Stomach smooth muscle (tissue), 2 donors: ENCODE measurements at regions not wholly inside any gene's neighbourhood (a gene's known extent, or its start where the extent isn't known, plus 50 kb on each side); places are given as distances from the start of the nearest gene placed in this dataset.

Experiments
- H3K27ac ChIP-seq: one replicate; pipeline ENCODE4 v1.7.0; 2013; ENCODE audit warnings: mild to moderate bottlenecking, low read length, inconsistent platforms
- H3K27me3 ChIP-seq, 2 donors: one replicate each; pipeline ENCODE4 v1.7.0; 2013; ENCODE audit warnings: low read length in 2 of 2; ENCODE audit not compliant: insufficient read depth in 2 of 2, control insufficient read depth in 1 of 2
- H3K36me3 ChIP-seq, 2 donors: one replicate each; pipeline ENCODE4 v1.7.0; 2013; ENCODE audit warnings: low read length in 2 of 2; ENCODE audit not compliant: control insufficient read depth in 2 of 2, insufficient read depth in 2 of 2
- H3K4me1 ChIP-seq: one replicate; pipeline ENCODE4 v1.7.0; 2013; ENCODE audit warnings: low read length; ENCODE audit not compliant: control insufficient read depth, insufficient read depth
- H3K4me3 ChIP-seq, 2 donors: one replicate each; pipeline ENCODE4 v1.7.0; 2013; ENCODE audit warnings: low read length in 2 of 2
- H3K9ac ChIP-seq, 2 donors: one replicate each; pipeline ENCODE4 v1.7.0; 2013; ENCODE audit warnings: low read length in 2 of 2, mild to moderate bottlenecking in 1 of 2
- H3K9me3 ChIP-seq, 2 donors: one replicate each; pipeline ENCODE4 v1.7.0; 2013; ENCODE audit warnings: low read length in 2 of 2; ENCODE audit not compliant: control insufficient read depth in 2 of 2
- donor health status: healthy.
- donor health status: Pancreatic carcinoma.

DNA sequence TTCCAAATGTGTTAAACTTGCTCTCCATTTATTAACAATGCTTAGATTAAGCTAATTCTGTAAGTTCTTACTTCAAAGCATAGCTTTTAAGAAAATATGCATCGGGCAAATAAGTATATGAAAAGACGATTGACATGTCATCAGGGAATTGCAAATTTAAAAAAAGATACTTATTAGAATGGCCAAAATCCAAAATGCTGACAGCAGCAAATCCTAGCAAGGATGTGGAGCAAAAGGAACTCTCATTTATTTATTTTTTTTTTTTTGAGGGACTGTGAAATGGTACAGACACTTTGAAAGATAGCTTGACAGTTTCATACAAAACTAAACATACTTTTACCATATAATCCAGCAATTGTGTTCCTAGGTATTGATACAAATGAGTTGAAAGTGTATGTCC, 779.5 kb upstream of the MDGA2 start:
- H3K4me1 ChIP-seq = no peaks in the 10 kb centered on the region
- H3K4me3 ChIP-seq = no peak overlapping the region
- H3K9me3 ChIP-seq = no peaks in the 10 kb centered on the region
- H3K9ac ChIP-seq = no peak overlapping the region
- no peaks in the 10 kb centered on the region for H3K36me3 ChIP-seq
- no peak overlapping the region for H3K27ac ChIP-seq
- no peaks in the 10 kb centered on the region for H3K27me3 ChIP-seq

DNA sequence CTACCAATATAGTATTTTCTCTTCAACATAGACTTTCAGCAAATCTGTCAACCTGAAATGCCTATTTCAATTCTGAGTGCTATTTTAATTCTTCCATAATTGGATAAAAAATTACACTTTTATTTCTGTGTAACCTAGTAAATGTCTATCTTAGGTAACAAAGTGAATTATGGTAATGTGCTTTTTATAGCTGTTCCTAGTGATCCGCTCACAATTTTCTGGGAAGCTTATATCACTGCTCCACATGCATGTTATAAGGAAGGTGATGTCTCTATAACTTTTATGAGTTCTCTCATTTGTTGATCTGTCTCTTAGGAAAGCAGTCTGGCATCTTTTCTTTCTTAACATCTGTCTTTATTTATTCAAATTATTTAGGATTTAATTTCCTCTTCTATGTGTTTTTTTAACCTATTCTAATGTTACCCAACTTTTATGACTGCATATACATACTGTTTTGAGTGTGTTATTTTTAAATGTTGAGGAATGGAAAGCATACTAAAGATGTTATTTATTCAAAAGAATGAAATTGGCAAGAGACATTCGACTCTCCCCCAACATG, 777.1 kb upstream of the MDGA2 start:
- Histone ChIP-seq H3K27me3 (no peaks in the 10 kb centered on the region), H3K9me3 (no peaks in the 10 kb centered on the region), H3K4me1 (no peaks in the 10 kb centered on the region), H3K27ac (no peak overlapping the region), H3K36me3 (no peaks in the 10 kb centered on the region), H3K9ac (no peak overlapping the region), H3K4me3 (no peak overlapping the region)

- no peak overlapping the region for H3K27ac ChIP-seq
- H3K4me3 ChIP-seq = no peak overlapping the region
- H3K27me3 ChIP-seq = no peaks in the 10 kb centered on the region
- no peaks in the 10 kb centered on the region for H3K4me1 ChIP-seq
- no peak overlapping the region for H3K9ac ChIP-seq
- H3K9me3 ChIP-seq = no peaks in the 10 kb centered on the region
- H3K36me3 ChIP-seq = no peaks in the 10 kb centered on the region
These were observed 759.8 kb upstream of the MDGA2 start for GRCh38 chr14:48435221-48435620.

- Histone ChIP-seq H3K4me1 (no peaks in the 10 kb centered on the region), H3K27ac (no peak overlapping the region), H3K9ac (no peak overlapping the region), H3K9me3 (no peaks in the 10 kb centered on the region), H3K4me3 (no peak overlapping the region), H3K27me3 (no peaks in the 10 kb centered on the region), H3K36me3 (no peaks in the 10 kb centered on the region)
These were observed 755.4 kb upstream of the MDGA2 start for GRCh38 chr14:48430805-48431204.

GRCh38 chr14:48429512-48429911, 754.1 kb upstream of the MDGA2 start:
- H3K4me1 ChIP-seq = no peaks in the 10 kb centered on the region
- H3K36me3 ChIP-seq = no peaks in the 10 kb centered on the region
- H3K9me3 ChIP-seq = no peaks in the 10 kb centered on the region
- H3K4me3 ChIP-seq = no peak overlapping the region
- no peaks in the 10 kb centered on the region for H3K27me3 ChIP-seq
- no peak overlapping the region for H3K9ac ChIP-seq
- H3K27ac ChIP-seq = no peak overlapping the region

DNA sequence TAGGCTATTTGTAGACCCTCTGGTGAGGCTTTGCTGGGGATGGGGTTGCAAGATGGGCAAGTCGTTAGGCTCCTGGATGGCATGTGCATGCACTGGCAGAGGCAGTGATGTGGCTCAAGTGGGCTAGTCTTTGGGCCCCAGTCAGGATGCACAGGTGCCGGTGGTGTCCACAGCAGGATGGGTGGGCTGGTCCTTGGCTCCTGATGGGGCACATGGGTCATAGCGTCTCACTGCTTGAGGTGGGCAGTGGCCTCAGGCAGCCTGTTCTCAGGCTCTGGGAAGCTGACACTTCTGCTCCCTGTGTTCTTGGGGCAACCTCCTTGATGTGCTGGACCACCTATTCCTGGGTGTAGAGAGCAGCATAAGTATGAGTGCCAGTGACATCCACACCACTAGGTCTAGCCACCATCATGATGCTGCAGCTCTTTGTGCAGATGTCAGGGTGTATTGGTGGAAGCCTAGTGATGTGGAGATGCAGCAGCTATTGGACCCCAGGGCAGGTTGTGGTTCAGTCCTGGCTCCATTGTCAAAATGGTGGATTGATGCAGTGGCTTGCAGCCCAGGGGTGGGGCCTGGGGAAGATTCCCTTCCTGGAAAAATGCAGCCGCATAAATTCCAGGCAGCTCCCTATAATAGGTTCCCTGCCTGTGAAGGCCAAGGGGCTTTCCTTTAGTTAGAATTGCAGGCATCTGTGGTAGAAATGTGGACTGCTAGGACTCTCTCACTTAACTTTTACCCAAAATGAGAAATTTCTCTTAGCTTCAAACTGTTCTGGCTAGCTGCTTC, 742.5 kb upstream of the MDGA2 start:
- Histone ChIP-seq H3K27ac (no peak overlapping the region), H3K9ac (no peak overlapping the region), H3K9me3 (peaks cover 0 to 4% of the 10 kb centered on the region in 2 donors), H3K4me3 (no peak overlapping the region), H3K4me1 (no peaks in the 10 kb centered on the region), H3K36me3 (no peaks in the 10 kb centered on the region), H3K27me3 (no peaks in the 10 kb centered on the region)

DNA sequence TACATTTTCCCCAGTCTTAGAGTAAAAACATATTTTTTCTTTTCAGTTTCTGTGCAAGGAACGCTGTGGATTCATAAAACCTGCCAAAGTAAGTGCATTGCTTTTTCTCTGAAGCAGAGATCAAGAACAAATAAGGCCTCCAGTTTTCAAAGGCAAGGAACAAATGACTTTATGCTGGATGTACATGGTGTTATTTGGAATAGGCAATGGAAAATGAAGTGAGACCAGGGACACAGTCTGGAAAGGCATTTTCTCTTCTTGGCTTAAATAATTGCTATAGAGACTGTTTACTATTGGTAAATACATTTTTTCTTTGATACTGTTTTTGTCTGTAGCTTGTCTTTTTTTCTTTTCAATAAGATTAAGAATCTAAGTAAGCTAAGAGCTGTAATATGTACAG, 725.9 kb upstream of the MDGA2 start:
- Histone ChIP-seq H3K36me3 (no peaks in the 10 kb centered on the region), H3K4me3 (no peak overlapping the region), H3K27ac (no peak overlapping the region), H3K4me1 (no peaks in the 10 kb centered on the region), H3K27me3 (no peaks in the 10 kb centered on the region), H3K9ac (no peak overlapping the region), H3K9me3 (no peaks in the 10 kb centered on the region)

DNA sequence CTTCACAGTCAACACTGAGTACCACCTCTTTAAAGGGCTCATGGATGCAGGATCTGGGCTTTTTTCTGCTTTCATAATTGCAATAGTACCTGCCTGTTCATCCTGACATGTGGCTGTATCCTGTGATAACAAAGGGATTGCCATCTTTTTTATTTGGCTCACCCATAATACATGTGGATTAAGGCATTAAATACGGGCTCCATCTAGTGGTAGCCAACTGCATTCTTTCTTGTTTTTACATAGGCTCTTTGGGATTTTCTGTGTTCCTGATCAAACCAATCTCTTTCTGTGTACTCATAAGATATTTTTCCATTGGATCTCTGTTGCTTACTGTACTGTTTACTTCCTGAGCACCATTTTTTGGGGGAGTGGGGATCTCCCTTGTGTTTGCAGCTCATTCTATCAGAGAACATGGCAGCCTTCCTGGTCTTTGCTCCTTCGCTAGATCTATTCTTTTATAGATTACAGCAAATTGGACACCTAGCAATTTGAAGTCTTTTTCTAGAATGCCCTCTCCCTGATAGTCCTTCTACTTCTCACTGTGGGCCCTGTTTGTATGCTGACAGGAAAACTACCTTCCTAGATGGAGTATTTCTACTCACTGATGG, 723.4 kb upstream of the MDGA2 start:
- Histone ChIP-seq H3K27me3 (no peaks in the 10 kb centered on the region), H3K4me3 (no peak overlapping the region), H3K4me1 (no peaks in the 10 kb centered on the region), H3K27ac (no peak overlapping the region), H3K9me3 (no peaks in the 10 kb centered on the region), H3K36me3 (no peaks in the 10 kb centered on the region), H3K9ac (no peak overlapping the region)

DNA sequence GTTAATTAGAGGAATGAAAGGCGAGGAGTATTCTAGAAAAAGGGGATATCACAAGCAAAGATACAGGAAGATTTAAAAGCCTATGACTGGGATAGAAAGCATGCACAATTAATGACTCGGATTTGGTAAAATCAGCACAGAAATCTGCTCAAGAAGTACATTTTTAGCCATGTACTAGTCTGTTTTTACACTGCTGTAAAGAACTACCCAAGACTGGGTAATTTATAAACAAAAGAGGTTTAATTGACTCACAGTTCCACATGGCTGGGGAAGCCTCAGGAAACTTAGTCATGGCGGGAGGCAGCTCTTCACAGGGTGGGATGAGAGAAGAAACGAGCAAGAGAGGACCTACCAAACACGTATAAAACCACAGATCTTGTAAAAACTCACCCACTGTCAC, 716.3 kb upstream of the MDGA2 start:
- no peak overlapping the region for H3K27ac ChIP-seq
- H3K9ac ChIP-seq = no peak overlapping the region
- H3K36me3 ChIP-seq = no peaks in the 10 kb centered on the region
- H3K27me3 ChIP-seq = no peaks in the 10 kb centered on the region
- H3K4me3 ChIP-seq = no peak overlapping the region
- H3K9me3 ChIP-seq = no peaks in the 10 kb centered on the region
- H3K4me1 ChIP-seq = no peaks in the 10 kb centered on the region

- Histone ChIP-seq H3K4me3 (no peak overlapping the region), H3K4me1 (no peaks in the 10 kb centered on the region), H3K36me3 (no peaks in the 10 kb centered on the region), H3K9me3 (no peaks in the 10 kb centered on the region), H3K27ac (no peak overlapping the region), H3K9ac (no peak overlapping the region), H3K27me3 (no peaks in the 10 kb centered on the region)
These were observed 714.9 kb upstream of the MDGA2 start for GRCh38 chr14:48390346-48390745.

GRCh38 chr14:48384821-48385220, 709.4 kb upstream of the MDGA2 start:
- Histone ChIP-seq H3K4me1 (no peaks in the 10 kb centered on the region), H3K27me3 (no peaks in the 10 kb centered on the region), H3K36me3 (no peaks in the 10 kb centered on the region), H3K9ac (no peak overlapping the region), H3K9me3 (no peaks in the 10 kb centered on the region), H3K4me3 (no peak overlapping the region), H3K27ac (no peak overlapping the region)
